ENCODE measurements at regions not wholly inside any gene's neighbourhood (a gene's known extent, or its start where the extent isn't known, plus 50 kb on each side); places are given as distances from the start of the nearest gene placed in this dataset.
"Not testable (repeated sequence)": the region's sequence is repeated elsewhere in the genome, so short reads cannot be mapped to it uniquely, and the experiment has no call there.

DNA sequence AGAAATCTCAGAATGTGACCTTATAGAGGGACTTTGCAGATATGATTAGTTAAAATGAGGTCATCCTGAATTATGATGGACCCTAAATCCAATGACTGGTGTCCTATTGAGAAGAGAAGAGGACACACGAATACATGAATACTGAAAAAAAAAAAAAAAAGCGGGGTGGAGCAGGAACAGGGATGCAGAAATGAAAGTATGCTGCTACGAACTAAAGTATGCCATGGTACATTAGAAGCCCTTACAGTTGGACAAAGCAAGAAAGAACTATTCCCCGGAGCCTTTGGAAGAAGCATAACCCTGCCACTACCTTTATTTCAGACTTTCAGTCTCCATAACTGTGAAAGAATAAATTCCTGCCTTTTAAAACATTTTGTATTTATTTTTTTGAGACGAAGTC, 557.9 kb upstream of the NCAM2 start:
- Histone ChIP-seq H3K4me1 (ENCODE audit: control insufficient read depth, insufficient read depth, low read length) (no peaks in the 10 kb centered on the region), H3K9ac (ENCODE audit: low read length) (no peak overlapping the region), H3K27ac (ENCODE audit: low read depth, low read length) (no peak overlapping the region), H3K36me3 (ENCODE audit: control insufficient read depth, insufficient read depth, low read length) (no peaks in the 10 kb centered on the region), H3K27me3 (ENCODE audit: control insufficient read depth, insufficient read depth, low read length) (no peaks in the 10 kb centered on the region), H3K4me3 (ENCODE audit: low read length) (no peak overlapping the region)

DNA sequence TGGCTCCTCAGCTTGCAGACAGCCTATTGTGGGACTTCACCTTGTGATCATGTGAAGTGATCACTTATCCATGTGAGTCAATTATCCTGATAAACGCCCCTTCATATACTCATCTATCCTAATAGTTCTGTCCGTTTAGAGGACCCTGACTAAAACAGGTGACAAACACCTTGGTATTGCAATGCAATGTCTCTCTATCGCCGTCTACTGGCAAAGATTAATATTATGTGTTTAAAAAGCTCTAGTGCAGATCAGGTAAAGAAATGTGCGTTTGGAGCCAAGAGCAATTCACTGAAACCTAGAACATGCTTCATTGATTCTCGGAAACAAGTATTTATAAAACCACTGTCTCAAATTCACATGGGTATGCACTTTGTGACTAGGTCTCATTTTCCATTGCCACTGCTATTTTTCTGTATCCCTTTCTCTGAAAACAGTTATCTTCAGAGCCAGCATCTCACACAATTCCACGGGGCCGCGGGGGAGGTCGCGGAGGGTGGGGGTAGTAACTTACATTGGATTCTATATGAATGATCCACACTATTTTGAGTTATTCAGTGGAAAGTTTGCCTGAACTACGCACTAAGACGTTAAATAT, 554.6 kb upstream of the NCAM2 start:
- no peaks in the 10 kb centered on the region for H3K4me1 ChIP-seq (ENCODE audit: control insufficient read depth, insufficient read depth, low read length)
- H3K27me3 ChIP-seq (ENCODE audit: control insufficient read depth, insufficient read depth, low read length): no peaks in the 10 kb centered on the region
- no peak overlapping the region for H3K4me3 ChIP-seq (ENCODE audit: low read length)
- no peak overlapping the region for H3K27ac ChIP-seq (ENCODE audit: low read depth, low read length)
- H3K36me3 ChIP-seq (ENCODE audit: control insufficient read depth, insufficient read depth, low read length): no peaks in the 10 kb centered on the region
- H3K9ac ChIP-seq (ENCODE audit: low read length): no peak overlapping the region

DNA sequence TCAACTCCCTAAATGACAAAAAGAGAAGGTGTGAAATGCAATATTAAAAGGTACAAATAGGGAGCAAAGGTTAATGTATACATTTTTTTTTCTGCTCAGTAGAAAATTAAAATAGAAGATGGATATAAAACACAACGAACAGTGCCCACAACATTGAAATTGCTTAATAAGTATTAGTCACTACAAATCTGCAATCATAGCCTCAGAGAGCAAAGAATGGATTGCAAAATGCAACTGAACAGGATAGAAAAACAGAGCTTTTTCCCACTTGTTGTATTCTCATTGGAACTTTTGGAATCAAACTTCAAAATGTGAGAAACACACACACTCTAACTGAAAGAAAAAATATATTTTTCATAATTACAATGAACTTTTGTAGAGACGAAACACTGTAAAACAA, 552.2 kb upstream of the NCAM2 start:
- no peaks in the 10 kb centered on the region for H3K36me3 ChIP-seq (ENCODE audit: control insufficient read depth, insufficient read depth, low read length)
- no peak overlapping the region for H3K27ac ChIP-seq (ENCODE audit: low read depth, low read length)
- H3K27me3 ChIP-seq (ENCODE audit: control insufficient read depth, insufficient read depth, low read length): no peaks in the 10 kb centered on the region
- H3K9ac ChIP-seq (ENCODE audit: low read length): no peak overlapping the region
- no peaks in the 10 kb centered on the region for H3K4me1 ChIP-seq (ENCODE audit: control insufficient read depth, insufficient read depth, low read length)
- H3K4me3 ChIP-seq (ENCODE audit: low read length): no peak overlapping the region

DNA sequence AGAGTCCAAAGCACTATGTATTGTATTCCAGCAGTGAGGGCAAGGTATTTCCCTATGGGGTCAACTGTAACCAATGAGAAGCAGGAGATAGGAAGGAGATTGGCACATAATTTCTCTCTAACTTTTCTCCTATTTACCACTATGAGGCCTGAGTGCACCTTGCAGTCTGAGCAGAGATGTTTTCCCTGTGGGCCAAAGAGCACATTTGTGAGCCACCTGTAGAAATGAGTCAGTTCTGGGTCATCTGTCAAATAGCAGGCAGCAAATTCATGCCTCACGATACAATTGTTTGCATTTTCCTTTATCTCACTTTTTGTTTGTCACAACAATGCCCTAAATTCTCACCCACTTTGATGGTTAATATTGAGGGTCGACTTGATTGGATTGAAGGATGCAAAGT, 547.2 kb upstream of the NCAM2 start:
- no peaks in the 10 kb centered on the region for H3K36me3 ChIP-seq (ENCODE audit: control insufficient read depth, insufficient read depth, low read length)
- no peak overlapping the region for H3K4me3 ChIP-seq (ENCODE audit: low read length)
- no peak overlapping the region for H3K9ac ChIP-seq (ENCODE audit: low read length)
- H3K4me1 ChIP-seq (ENCODE audit: control insufficient read depth, insufficient read depth, low read length): no peaks in the 10 kb centered on the region
- H3K27ac ChIP-seq (ENCODE audit: low read depth, low read length): no peak overlapping the region
- no peaks in the 10 kb centered on the region for H3K27me3 ChIP-seq (ENCODE audit: control insufficient read depth, insufficient read depth, low read length)

DNA sequence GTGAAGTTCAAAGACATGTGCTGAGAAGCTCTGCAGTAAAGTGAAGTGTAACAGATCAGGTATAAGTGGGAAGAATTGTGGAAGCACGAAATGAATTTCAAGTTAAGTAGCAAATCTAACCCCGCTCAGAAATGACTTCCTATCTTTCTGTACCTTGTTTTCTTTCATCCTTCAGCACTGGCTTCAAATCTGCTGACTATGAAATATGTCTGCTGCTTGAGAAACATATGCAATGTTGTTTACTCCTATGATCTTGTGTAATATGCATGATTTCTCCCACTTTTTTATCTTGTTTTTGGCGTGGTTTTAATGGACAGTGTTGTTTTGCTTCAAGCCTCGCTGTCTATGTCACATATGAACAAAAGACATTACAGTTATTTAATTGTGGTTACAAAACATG, 545.3 kb upstream of the NCAM2 start:
- no peaks in the 10 kb centered on the region for H3K27me3 ChIP-seq (ENCODE audit: control insufficient read depth, insufficient read depth, low read length)
- H3K4me1 ChIP-seq (ENCODE audit: control insufficient read depth, insufficient read depth, low read length): no peaks in the 10 kb centered on the region
- H3K36me3 ChIP-seq (ENCODE audit: control insufficient read depth, insufficient read depth, low read length): no peaks in the 10 kb centered on the region
- H3K9ac ChIP-seq (ENCODE audit: low read length): no peak overlapping the region
- no peak overlapping the region for H3K4me3 ChIP-seq (ENCODE audit: low read length)
- no peak overlapping the region for H3K27ac ChIP-seq (ENCODE audit: low read depth, low read length)

DNA sequence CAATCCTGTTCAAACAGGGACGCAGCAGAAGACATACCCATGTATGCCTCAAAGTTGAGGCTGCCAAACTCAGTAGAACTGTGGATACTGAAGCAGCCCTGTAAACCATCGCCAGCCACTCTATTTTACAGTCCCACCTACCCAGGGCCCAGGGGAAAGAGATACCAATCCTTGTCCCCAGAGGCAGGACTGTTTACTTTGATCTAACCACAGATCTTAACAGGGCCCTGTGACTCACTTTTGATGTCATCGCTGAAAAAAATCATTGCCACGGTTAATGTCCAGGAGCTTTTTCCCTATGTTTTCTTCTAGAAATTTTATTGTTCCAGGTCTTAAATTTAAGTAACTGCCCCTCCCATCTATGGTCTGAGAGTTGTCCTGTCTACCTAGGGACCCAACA, 538.4 kb upstream of the NCAM2 start:
- Histone ChIP-seq H3K4me1 (ENCODE audit: control insufficient read depth, insufficient read depth, low read length) (no peaks in the 10 kb centered on the region), H3K27me3 (ENCODE audit: control insufficient read depth, insufficient read depth, low read length) (no peaks in the 10 kb centered on the region), H3K27ac (ENCODE audit: low read depth, low read length) (no peak overlapping the region), H3K9ac (ENCODE audit: low read length) (no peak overlapping the region), H3K4me3 (ENCODE audit: low read length) (no peak overlapping the region), H3K36me3 (ENCODE audit: control insufficient read depth, insufficient read depth, low read length) (no peaks in the 10 kb centered on the region)

DNA sequence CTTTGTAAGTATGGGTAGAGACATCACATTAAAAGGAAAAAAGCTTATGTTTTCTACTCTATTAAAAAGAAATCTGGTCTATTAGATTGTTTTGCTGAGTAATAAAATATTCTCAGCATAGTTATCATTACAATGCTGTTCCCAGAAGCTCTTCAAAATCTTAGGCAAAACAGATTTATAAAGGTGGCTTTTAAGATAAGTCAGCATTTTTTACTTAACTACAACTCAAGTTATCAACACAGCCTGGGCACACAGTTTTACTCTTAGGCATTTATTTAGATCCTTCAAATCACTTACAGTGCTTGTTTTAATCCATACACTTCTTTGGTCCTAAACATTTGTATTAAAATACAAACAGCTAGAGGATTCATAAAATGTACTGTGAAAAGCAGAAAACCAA, 534.8 kb upstream of the NCAM2 start:
- H3K36me3 ChIP-seq (ENCODE audit: control insufficient read depth, insufficient read depth, low read length): no peaks in the 10 kb centered on the region
- H3K4me1 ChIP-seq (ENCODE audit: control insufficient read depth, insufficient read depth, low read length): no peaks in the 10 kb centered on the region
- H3K9ac ChIP-seq (ENCODE audit: low read length): no peak overlapping the region
- H3K27me3 ChIP-seq (ENCODE audit: control insufficient read depth, insufficient read depth, low read length): no peaks in the 10 kb centered on the region
- no peak overlapping the region for H3K4me3 ChIP-seq (ENCODE audit: low read length)
- no peak overlapping the region for H3K27ac ChIP-seq (ENCODE audit: low read depth, low read length)

DNA sequence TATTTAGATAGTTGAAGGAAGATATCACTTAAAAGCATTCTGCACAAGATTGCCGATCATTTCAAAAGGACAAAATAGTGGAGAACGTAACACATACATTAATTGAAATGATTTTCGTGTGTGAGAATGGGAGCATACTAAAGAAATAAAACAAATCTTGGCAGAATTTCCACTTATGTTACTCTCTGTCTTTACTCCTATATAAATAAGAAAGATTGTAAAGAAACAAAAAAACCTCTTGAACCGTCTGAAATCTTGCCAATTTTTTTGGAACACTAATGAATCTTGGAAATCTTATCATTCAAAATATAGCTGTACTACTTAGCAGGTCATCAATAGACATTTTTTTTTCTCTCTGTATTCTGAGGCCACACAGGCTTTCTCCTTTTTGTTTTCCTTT, 528.8 kb upstream of the NCAM2 start:
- Histone ChIP-seq H3K4me3 (ENCODE audit: low read length) (no peak overlapping the region), H3K9ac (ENCODE audit: low read length) (no peak overlapping the region), H3K36me3 (ENCODE audit: control insufficient read depth, insufficient read depth, low read length) (no peaks in the 10 kb centered on the region), H3K27ac (ENCODE audit: low read depth, low read length) (no peak overlapping the region), H3K4me1 (ENCODE audit: control insufficient read depth, insufficient read depth, low read length) (no peaks in the 10 kb centered on the region), H3K27me3 (ENCODE audit: control insufficient read depth, insufficient read depth, low read length) (no peaks in the 10 kb centered on the region)

DNA sequence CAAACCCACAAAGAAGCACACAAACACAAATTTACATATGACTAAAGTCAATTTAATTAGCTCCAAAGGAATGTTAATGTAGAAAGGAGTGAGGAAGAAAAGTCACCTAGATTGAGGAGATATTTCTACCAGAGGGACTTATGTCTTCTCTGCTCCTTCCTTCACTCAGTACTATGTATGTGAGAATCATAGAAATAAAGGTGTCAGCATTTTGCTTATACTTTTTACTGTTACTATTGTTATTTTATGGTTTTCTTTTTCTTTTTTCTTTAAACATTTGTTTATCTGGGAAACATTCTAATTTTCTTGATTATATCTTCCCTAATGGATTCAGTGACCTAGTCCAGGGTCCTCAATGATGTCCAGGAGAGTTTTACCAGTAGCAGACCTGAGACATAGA, 511.9 kb upstream of the NCAM2 start:
- Histone ChIP-seq H3K4me3 (ENCODE audit: low read length) (no peak overlapping the region), H3K36me3 (ENCODE audit: control insufficient read depth, insufficient read depth, low read length) (no peaks in the 10 kb centered on the region), H3K27me3 (ENCODE audit: control insufficient read depth, insufficient read depth, low read length) (no peaks in the 10 kb centered on the region)

DNA sequence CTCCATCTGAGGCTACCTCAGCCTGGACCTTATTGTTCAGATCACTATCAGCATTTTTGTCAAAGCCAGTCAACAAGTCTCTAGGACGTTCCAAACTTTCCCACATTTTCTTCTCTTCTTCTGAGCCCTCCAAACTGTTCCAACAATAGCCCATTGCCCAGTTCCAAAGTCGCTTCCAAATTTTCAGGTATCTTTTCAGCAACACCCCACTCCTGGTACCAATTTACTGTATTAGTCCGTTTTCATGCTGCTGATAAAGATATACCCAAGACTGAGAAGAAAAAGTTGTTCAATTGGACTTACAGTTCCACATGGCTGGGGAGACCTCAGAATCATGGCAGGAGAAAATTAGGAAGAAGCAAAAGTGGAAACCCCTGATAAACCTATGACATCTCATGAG, 495.3 kb upstream of the NCAM2 start:
- not testable (repeated sequence) for H3K36me3 ChIP-seq (ENCODE audit: control insufficient read depth, insufficient read depth, low read length); H3K9ac ChIP-seq (ENCODE audit: low read length); H3K4me1 ChIP-seq (ENCODE audit: control insufficient read depth, insufficient read depth, low read length); H3K27ac ChIP-seq (ENCODE audit: low read depth, low read length); H3K4me3 ChIP-seq (ENCODE audit: low read length); H3K27me3 ChIP-seq (ENCODE audit: control insufficient read depth, insufficient read depth, low read length)

More for the DNA sequence above, 511.9 kb upstream of the NCAM2 start:
- Histone ChIP-seq H3K9ac (ENCODE audit: low read length) (no peak overlapping the region), H3K27ac (ENCODE audit: low read depth, low read length) (no peak overlapping the region), H3K4me1 (ENCODE audit: control insufficient read depth, insufficient read depth, low read length) (no peaks in the 10 kb centered on the region)

DNA sequence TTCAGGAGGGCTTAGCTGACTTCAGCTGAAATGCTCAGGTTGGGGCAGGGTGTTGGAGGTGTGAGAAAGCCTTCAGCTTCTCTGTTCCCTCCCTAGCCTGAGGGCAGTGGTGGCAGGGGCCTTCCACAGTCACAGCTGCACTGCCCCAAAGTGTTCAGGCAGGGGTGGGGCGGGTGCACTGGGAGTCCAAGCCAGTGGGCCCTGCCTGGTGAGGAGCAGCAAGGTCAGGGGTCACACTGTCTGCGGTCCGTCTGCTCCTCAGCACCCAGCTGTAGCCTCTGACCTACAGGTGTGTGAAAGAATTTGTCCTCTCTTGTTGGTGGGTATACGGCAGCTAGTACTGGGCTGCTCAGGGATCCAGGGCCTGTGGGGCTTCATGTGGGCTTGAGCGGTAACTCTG, 490.4 kb upstream of the NCAM2 start:
- Histone ChIP-seq H3K9ac (ENCODE audit: low read length) (no peak overlapping the region), H3K4me1 (ENCODE audit: control insufficient read depth, insufficient read depth, low read length) (no peaks in the 10 kb centered on the region), H3K36me3 (ENCODE audit: control insufficient read depth, insufficient read depth, low read length) (no peaks in the 10 kb centered on the region), H3K27ac (ENCODE audit: low read depth, low read length) (no peak overlapping the region), H3K4me3 (ENCODE audit: low read length) (no peak overlapping the region), H3K27me3 (ENCODE audit: control insufficient read depth, insufficient read depth, low read length) (no peaks in the 10 kb centered on the region)

DNA sequence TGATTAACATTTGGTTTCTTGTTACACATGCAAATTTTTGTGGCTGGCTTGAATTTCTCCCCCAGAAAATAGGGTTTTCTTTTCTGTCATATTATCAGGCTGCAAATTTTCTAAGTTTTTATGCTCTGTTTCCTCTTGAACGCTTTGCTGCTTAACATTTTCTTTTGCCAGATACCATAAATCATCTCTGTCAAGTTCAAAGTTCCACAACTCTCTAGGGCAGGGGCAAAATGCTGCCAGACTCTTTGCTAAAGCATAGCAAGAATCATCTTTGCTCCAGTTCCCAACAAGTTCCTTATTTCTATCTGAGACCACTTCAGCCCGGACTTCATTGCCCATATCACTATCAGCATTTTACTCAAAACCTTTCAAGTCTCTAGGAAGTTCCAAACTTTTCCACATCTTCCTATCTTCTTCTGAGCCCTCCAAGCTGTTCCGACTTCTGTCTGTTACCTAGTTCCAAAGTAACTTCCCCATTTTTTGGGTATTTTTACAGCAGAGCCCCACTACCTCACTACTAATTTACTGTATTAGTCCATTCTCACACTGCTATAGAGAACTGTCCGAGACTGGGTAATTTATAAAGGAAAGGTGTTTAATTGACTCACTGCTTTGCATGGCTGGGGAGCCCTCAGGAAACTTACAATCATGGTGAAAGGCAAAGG, 486.9 kb upstream of the NCAM2 start:
- Histone ChIP-seq H3K9ac (ENCODE audit: low read length) (no peak overlapping the region), H3K4me3 (ENCODE audit: low read length) (no peak overlapping the region), H3K27me3 (ENCODE audit: control insufficient read depth, insufficient read depth, low read length) (no peaks in the 10 kb centered on the region), H3K27ac (ENCODE audit: low read depth, low read length) (no peak overlapping the region), H3K4me1 (ENCODE audit: control insufficient read depth, insufficient read depth, low read length) (no peaks in the 10 kb centered on the region), H3K36me3 (ENCODE audit: control insufficient read depth, insufficient read depth, low read length) (no peaks in the 10 kb centered on the region)

DNA sequence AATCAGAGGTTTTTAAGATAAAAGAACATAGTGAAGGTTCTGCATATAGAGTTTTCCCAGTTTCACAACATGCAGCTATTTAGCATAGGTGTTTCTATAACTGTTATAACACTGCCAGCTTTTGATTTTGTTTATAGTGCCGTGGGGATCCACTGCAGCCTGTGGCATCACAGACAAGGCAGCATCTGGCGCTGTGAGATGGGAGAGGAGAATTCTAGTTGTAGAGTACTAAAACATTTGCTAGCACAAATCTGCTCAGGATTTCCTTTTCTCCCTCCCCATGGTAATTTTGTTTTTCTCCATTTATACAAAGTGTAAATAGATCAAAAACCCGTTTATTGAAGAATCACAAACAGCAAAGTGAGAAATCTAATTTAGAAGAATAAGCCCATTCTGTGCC, 482.8 kb upstream of the NCAM2 start:
- Histone ChIP-seq H3K4me3 (ENCODE audit: low read length) (no peak overlapping the region), H3K9ac (ENCODE audit: low read length) (no peak overlapping the region), H3K27me3 (ENCODE audit: control insufficient read depth, insufficient read depth, low read length) (no peaks in the 10 kb centered on the region), H3K4me1 (ENCODE audit: control insufficient read depth, insufficient read depth, low read length) (peaks cover 3% of the 10 kb centered on the region), H3K27ac (ENCODE audit: low read depth, low read length) (no peak overlapping the region), H3K36me3 (ENCODE audit: control insufficient read depth, insufficient read depth, low read length) (no peaks in the 10 kb centered on the region)
